ENCODE measurements at regions not wholly inside any gene's neighbourhood (a gene's known extent, or its start where the extent isn't known, plus 50 kb on each side); places are given as distances from the start of the nearest gene placed in this dataset.

DNA sequence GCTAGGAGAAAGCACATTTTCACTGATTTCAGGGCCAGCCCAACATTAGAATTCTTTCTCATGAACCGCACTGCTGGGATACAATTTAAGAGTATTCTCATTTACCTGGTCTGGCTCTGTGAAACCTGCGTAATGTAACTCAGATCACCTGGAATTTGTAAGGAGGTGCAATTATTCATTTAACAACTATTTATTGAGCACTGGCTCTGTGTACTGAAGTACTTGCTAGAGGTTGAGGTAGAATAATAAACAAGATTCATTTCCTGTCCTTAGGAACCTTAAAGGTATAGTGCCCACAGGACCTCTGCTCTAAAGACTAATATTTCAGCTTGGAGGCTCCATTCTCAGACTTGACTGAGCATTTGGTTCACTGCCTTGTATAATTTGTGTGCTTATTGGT is 242.2 kb upstream of the ZPLD1 start:
- no peak for DNase-seq

DNA sequence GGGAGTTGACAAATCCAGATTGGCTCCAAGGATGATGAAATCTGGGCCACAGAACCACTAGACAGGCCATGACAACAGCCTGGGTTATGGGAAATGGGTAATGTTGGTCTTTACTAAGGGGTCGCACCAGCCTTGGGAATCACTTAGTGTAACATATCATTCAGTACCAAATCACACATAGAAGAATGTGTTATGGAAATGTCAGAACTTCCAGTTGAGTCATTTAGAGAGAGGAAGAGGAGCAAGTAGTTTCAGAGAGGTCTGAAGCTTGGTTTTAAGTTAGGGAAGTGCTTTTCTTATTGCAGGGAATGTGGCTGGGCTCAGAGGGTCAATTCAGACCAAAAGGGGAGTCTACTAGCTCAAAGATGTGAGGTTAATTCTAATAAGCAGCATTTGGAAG is 241.6 kb upstream of the ZPLD1 start:
- DNase-seq: no peak

DNA sequence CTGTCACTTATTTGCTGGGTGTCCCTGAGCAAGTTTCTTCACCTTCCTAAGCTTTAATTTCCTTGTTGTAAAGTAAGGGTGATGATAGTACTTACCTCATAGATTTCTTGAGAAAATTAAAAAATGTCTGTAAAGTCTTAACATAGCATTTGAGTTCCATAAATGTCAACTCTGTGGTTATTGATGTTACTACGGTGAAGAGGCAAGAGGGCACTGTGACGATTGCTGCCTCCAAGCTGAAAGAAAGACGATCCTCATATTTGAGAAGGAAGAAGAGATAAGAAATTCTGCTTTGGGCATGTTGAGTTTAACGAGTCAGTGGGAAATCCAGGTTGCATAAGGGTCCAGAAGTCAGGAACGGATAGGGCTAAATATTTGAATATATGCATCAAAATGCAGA is 240.8 kb upstream of the ZPLD1 start:
- no peak for DNase-seq

DNA sequence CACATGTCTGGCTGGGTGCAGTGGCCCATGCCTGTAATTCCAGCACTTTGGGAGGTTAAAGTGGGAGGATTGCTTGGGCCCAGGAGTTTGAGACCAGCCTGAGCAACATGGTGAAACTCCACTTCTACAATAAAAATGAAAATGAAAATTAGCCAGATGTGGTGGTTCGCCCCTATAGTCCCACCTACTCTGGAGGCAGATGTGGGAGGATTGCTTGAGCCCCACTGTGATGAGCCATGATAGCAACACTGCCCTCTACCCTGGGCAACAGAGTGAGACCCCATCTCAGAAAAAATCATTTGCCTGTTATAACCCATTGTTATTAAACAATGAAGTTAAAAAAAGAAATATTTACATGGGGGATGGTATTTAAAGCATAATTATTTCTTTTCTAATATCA is 240.1 kb upstream of the ZPLD1 start:
- no peak for DNase-seq

DNA sequence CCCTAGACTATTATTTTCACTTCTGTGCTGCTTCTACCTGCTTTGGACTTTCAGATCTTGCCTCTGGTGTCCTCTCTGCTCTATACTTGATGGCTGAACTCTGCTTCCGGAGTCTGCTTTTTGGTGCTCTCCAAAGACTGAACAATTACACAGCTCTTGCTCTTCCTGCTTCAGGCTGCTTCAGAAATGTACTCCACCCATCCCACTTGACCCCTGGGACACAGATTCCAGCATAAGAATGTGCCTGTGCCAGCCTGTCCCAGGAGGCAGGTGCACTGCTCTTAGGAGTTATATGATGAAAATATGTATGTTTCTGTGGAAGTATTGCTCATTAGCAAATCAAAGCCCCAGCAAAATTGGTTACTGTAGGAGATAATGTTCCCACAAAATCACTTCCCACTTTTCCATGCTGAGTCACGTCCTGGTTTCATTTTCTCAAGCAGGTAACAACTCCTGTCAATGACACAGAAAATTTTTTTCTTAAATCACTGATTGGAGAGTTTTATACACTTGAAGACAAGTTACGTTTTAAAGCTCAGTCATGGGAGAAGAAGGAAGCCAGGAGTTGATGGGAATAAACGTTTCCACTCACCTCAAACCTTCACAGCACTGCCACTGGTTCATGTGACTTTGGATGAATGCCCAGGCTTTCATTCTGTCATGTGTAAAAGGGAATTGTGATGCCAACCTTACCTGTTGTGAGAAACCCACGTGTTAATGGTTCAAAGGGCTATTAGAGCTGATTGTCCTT is 239.4 kb upstream of the ZPLD1 start:
- no peak for DNase-seq

DNA sequence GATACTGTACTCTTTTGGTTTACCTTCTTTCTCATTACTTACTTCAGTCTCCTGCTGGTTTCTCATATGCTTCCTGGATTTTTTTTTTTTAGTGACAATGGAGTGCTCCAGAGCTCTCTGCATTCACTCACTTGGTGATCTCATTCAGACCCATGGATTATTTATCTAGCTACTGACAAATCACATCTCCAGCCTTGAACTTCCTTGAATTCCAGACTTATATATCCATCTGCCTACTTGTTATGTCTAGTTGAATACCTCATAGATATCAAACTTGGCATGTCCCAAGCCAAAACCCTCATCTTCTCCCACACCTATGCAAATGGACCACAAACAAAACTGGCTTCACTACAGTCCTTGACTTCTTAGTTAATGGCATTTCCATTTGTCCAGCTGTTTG is 234.7 kb upstream of the ZPLD1 start:
- DNase-seq: no peak

DNA sequence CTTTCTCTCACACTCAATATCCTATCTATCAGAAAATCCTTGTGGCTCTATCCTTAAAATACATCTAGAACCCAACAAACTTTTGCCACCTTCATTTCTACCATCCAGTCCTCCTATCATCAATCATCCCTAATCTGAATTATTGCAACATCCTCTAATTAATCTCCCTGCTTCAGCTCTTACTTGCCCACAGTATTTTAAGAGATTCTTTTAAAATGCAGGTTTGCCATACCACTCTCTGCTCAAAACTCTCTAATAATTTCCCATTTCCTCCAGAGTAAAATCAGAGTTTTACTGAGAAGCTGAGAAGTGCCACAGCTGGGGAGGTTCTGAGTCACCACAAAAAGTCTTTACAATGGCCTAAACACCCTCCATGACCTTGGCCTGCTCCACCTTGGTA is 234.3 kb upstream of the ZPLD1 start:
- DNase-seq: no peak

DNA sequence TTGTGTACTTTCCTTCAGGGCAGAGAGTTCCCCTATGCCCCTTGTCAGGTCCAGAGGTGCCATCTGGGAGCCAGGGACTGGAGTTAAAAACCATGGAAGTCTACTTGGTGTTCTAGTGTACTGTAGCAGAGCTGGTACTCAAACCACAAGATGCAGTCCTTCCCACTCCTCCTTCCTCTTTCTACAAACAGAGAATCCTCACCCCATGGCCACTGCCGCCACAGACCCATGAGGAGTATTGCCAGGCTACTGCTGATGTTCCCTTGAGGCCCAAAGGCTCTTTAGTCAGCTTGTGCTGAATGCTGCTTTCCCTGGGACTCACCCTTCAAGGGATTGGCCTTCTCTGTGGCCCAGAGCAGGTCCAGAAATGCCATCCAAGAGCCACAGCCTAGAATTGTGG is 229.2 kb upstream of the ZPLD1 start:
- no peak for DNase-seq

DNA sequence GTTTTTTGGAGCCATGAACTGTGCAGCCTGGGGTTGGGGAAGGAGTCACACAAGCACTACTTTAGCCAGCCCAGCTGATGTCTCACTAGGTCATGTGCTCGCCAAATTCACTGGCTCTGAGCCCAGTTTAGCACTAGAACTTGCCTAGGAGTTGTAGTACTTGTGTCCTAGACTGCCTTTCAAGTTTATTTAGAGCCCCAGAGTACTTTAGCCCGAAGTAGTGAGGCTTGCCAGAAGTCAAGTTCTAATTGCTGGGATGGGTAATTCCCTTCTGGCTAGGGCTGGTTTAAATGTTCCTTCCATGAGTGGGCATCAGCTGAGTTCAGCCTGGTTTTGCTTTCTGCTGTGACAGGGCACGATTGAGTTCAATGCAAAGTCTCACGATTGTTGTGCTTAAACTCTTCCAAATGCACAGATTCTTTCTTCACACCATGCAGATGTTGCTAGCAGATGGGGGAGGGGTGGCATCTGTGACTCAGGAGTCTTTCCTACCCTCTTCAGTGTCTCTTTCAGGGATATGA is 228.2 kb upstream of the ZPLD1 start:
- DNase-seq: no peak

DNA sequence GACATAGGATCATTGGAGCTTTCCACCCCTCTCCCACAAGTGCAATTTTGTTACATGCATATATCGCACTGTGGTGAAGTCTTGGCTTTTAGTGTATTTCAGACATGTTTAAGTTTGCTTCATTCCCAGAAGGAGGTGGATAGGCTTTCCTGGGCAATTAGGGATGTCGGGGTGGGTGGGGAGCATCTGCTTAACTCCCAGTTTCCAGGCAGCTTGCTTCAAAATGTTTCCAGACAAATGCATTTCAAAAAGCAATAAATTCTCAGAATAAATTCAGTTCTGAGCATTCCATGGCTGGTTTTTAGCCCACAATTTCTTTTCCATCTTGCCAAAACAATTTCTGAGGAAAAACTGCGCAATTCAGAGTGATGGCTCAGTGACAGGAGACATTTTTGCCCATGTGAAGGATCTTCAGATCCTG is 227.7 kb upstream of the ZPLD1 start:
- no peak for DNase-seq

DNA sequence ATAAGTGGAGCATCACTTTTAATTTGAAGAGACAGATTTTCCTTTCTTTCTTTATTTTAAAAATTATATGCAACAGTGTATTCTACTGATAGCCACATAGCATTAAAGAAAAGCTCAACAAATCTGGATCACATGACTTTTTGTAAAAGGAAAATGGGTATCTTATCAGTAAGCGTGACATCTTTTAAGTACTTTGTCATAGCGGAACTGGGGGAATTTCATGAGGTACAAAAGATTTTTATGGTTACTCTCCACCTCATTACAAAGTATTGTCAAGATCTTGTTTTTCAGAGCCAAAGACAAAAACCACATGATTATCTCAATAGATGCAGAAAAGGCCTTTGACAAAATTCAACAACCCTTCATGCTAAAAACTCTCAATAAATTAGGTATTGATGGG is 219.6 kb upstream of the ZPLD1 start:
- no peak for DNase-seq

DNA sequence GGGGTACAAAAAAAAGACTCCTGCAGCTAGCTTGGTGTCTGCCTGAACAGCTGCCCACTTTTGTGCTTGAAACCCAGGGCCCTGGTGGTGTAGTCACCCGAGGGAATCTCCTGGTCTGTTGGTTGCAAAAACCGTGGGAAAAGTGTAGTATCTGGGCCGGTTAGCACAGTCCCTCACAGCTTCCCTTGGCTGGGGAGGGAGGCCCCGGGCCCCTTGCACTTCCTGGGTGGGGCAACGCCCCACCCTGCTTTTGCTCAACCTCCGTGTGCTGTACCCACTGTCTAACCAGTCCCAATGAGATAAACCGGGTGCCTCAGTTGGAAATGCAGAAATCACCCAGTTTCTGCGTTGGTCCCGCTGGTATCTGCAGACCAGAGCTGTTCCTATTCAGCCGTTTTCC is 211.7 kb upstream of the ZPLD1 start:
- DNase-seq: peak in 1 of 6 experiments; percentile 10

DNA sequence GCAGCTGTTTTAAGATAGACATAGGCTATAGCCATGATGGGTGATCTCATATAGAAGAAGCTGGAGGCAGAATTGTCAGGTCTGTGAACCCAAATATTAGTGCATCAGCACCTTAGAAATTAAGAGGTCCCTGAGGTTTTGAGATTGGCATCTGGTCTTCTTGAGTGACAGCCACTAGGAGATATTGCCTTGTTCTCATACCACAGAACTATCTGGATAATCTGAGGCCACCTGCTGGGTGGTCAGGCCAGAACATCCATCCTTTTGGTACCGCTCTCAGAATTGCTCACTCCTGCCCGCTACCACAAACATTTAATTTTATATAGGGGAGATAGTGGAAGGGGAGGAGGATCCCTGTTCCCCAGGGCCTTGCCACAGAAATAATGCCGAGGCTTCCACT is 210.6 kb upstream of the ZPLD1 start:
- DNase-seq: no peak

DNA sequence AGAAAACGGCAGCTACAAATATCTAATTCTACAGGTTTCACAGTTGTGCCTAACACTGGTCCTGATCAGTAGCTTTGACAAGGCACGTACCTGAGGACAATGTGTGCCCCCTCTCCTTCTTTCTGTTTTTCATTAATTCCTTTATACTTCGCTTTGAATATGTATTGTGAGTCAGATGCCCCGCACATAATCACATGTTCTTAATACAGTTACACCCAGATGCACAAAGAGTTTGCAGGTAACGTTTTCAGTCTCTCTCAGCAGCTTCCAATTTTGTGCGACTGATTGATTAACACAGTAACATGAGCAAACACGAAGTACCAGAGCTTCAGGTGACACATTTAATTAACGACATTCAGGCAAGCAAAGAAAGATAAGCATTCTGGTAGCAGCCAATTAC is 209.8 kb upstream of the ZPLD1 start:
- no peak for DNase-seq

DNA sequence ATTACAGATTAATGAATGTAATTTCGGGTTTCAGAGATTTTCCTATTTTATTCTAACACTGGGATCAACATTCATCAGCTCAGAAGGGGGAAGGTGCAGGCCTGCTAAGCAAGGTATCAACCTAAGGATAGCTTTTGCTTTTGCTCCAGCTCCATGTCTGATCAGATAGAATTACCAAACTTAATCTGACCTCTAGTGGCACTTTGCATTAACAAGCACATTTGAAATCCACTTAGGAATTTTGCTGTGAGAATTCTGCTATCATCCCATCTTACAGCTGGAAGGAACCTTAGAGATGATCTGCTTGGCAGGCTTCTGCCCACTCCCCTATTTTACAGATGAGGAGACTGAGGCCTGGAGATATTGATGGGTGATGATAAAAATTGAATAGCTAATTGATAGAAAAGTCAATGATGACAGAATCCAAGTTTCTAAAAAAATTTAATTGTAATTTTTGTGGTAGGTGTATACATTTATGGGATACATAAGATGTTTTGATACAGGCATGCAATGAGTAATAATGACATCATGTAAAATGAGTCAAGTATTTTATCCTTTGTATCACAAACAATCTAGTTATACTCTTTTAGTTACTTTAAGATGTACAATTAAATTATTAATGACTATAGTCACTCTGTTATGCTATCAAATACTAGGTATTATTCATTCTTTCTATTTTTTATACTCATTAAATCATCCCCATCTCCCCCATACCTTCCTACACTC is 209.2 kb upstream of the ZPLD1 start:
- DNase-seq: peak in 3 of 6 experiments; percentile 12 to 62 (median 42)

DNA sequence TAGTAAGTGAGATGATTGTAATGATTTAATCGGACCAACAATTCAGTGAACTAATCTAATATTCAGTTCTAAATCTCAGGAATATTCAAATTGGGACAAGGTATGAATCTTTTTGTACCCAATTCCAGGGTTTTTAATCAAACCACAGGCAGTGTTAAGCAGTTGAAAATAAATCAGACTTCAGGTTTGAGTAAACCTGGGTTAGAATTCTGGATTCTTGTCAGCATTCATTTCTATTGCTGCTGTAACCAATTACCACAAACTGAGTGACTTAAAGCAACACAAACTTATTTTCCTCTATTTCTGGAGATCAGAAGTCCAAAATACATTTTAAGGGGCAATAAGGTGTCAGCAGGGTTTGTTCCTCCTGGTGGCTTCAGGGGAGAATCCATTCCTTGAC is 208.4 kb upstream of the ZPLD1 start:
- DNase-seq: no peak

DNA sequence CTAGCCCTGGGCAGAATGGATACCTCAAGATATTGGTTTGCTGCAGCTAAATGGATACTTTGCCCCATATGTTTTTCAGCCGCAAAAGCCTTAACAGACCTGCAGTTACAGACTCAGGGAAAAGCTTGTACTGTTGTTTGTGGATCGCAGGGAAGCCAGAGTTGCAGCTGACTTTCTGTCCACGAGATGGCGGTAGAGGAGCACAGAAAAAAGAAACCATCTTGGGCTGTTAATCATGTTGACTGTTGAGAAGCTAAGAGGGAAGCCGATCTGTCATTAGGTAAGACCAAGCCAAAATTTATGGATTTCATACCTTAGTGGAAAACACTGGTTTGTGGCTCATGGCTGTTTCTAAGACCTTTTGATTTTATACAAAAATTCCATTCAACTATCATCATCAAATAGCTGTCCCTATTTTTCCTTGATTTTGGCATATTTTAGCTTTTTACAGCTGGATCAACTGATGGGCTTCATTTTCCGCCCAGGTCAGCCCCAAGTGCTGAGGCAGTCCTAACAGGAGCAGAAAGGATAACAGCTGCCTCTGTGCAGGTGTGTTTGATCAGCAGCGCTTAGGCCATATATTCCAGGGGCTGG is 205.7 kb upstream of the ZPLD1 start:
- peak; percentile 50 to 83 (median 60) for DNase-seq

DNA sequence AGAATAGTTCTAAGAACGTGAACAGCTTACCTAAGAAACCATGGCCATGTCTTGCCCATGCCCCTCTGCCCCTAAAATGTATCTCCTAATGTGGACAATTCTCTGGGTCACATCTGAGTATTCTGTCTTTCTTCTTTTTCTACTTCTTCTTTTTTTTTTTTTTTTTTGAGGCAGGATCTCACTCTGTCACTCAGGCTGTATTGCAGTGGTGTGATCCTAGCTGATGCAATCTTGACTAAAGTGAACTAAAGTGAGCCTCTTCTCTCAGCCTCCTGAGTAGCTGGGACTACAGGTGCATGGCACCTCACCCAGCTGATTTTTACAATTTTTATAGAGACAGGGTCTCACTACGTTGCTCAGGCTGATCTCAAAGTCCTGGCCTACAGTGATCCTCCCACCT is 204.8 kb upstream of the ZPLD1 start:
- DNase-seq: no peak

DNA sequence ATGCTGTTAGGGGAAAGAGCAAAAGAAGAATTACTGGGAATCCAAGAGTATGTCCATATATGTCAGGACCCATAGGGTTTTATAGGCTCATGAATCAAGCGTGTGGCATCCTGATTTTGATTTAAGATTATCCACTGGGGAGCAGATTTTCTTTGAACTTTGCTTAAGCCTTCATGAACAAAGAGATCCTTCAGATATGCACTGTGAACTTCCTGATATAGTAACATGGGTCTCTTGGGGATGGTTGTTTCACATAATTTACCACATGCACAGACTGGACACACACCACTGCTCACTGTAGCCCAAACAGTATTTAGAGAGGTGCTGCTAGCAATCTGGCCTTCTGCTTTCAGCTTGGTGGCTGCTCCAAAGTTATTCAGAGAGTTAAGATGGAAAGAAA is 200.9 kb upstream of the ZPLD1 start:
- DNase-seq: no peak

DNA sequence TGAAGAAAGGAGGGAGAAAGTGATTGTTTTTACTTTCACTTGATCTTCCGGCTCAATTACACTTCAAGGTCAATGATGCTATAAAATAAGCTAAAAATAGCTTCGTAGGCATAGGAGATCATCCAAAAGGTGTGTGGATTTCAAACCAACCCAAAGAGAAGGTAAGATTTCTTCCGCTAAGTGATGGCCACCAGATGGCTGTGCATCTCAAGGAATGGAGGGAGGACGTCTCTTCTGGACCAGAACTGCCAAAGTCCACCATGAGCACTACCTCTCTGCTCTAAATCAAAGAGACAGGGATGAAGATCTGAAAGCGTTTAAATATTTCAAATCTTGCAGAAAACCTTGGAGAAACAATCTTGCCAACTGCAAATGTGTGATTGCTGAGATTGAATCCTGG is 199.1 kb upstream of the ZPLD1 start:
- DNase-seq: peak in 1 of 6 experiments; percentile 16

DNA sequence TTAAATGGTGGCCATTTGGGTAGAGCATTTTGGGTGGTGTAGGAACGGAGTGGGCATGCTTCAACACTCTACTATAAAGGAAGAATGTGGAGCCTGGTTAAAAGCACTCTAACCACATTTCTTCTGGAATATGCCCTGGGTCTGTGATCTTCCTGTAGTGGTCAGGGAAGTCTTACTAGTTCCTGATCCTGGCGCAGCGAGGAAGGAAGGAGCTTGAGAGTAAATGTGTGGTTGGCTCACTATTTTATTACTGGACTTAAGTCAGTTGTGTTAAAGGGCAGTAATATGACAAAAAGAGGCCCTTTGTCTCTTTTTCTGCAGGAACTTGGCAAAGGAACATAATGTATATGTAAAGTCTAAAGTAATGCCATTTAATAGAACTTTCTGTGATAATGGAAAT is 197.6 kb upstream of the ZPLD1 start:
- DNase-seq: no peak

DNA sequence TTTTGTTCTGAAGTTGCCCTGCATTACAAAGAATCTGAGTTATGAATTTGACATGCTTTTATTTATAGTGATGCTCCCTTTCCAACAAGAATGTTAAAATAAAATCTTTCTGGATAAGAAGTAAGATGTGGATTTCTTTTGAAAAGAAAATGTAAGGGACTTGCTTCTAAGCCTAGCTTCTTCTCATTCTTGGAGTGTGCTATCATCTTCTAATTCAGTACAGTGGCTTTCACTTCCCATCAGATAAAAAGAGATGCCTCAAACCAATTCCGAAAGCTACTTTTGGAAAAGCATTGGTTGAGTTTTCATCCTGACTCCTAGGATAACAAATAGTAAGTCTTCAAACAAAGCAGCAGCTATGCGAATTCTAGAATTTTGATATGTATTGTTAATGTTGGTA is 197.0 kb upstream of the ZPLD1 start:
- no peak for DNase-seq

DNA sequence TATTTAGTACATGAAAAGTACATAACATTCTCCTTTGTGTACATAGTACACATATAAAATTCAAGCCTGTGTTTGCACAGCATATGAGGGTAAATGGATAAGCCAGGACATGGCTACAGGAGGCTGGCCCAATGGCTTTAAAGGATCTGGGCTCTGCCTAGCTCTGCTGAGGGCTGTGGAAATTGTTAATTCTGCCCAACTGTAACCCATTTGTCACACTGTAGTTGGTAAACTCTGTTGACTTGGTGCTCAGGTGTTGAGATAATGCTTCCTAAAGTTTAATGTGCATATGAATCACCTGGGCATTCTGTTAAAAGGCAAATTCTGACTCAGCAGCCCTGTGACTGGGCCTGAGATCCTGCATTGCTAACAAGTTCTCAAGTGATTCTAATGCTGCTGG is 196.5 kb upstream of the ZPLD1 start:
- DNase-seq: no peak

DNA sequence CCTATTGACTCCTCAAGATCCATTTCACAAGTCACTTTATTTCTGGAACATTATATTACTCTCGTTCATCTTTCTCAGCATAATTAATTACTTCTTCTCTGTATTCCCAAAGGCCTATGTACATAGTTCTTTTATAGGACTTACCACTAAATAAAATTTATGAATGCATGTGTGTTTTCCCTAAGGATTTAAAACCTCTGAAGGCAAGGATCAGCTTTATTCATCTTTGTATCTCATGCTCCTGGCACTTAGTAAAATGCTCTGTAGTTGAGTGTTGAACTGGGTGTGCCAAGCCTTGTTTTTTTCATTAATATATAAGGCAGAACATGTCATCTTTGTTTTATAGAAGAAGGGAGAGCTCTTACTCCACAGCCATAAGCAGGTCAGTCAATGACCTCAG is 194.1 kb upstream of the ZPLD1 start:
- DNase-seq: no peak
